HG02885 (cell line): ENCODE measurements at regions not wholly inside any gene's neighbourhood (a gene's known extent, or its start where the extent isn't known, plus 50 kb on each side); places are given as distances from the start of the nearest gene placed in this dataset.

Experiments used
- ATAC-seq: cut with Tn5 transposase; IDR thresholded peaks from one replicate; pipeline ENCODE4 v1.9.1; 2021; ENCODE audit warnings: mild to moderate bottlenecking; ENCODE audit not compliant: unreplicated experiment, poor library complexity

- ATAC-seq, result no peak
Measured at GRCh38 chrX:122440832-122441231, 743.2 kb upstream of the GRIA3 start.

GRCh38 chrX:122441451-122441850, 742.6 kb upstream of the GRIA3 start:
- ATAC-seq, result no peak

- no peak for ATAC-seq
Measured at GRCh38 chrX:122445466-122445865, 738.6 kb upstream of the GRIA3 start.

- no peak for ATAC-seq
Measured at GRCh38 chrX:122464341-122464740, 719.7 kb upstream of the GRIA3 start.

GRCh38 chrX:122475306-122475705, 708.8 kb upstream of the GRIA3 start:
- no peak for ATAC-seq

- no peak for ATAC-seq
Measured at GRCh38 chrX:122500556-122500955, 683.5 kb upstream of the GRIA3 start.

GRCh38 chrX:122501652-122502051, 682.4 kb upstream of the GRIA3 start:
- no peak for ATAC-seq

- ATAC-seq, result no peak
Measured at GRCh38 chrX:122504026-122504425, 680.1 kb upstream of the GRIA3 start.

GRCh38 chrX:122512561-122513072, 671.5 kb upstream of the GRIA3 start:
- no peak for ATAC-seq

GRCh38 chrX:122517786-122518185, 666.3 kb upstream of the GRIA3 start:
- no peak for ATAC-seq

GRCh38 chrX:122545778-122546177, 638.3 kb upstream of the GRIA3 start:
- no peak for ATAC-seq

- no peak for ATAC-seq
Measured at GRCh38 chrX:122546269-122546668, 637.8 kb upstream of the GRIA3 start.

GRCh38 chrX:122552286-122552800, 631.7 kb upstream of the GRIA3 start:
- no peak for ATAC-seq

GRCh38 chrX:122555925-122556324, 628.2 kb upstream of the GRIA3 start:
- ATAC-seq, result no peak

- no peak for ATAC-seq
Measured at GRCh38 chrX:122565952-122566351, 618.1 kb upstream of the GRIA3 start.

- no peak for ATAC-seq
Measured at GRCh38 chrX:122566401-122566800, 617.7 kb upstream of the GRIA3 start.

GRCh38 chrX:122567911-122568310, 616.2 kb upstream of the GRIA3 start:
- ATAC-seq, result no peak

GRCh38 chrX:122572461-122572860, 611.6 kb upstream of the GRIA3 start:
- no peak for ATAC-seq

- ATAC-seq, result no peak
Measured at GRCh38 chrX:122579036-122579435, 605.0 kb upstream of the GRIA3 start.

- no peak for ATAC-seq
Measured at GRCh38 chrX:122579526-122579925, 604.6 kb upstream of the GRIA3 start.

GRCh38 chrX:122582280-122582974, 601.7 kb upstream of the GRIA3 start:
- no peak for ATAC-seq

- no peak for ATAC-seq
Measured at GRCh38 chrX:122582975-122583305, 601.1 kb upstream of the GRIA3 start.
